ENCODE measurements at regions not wholly inside any gene's neighbourhood (a gene's known extent, or its start where the extent isn't known, plus 50 kb on each side); places are given as distances from the start of the nearest gene placed in this dataset.

DNA sequence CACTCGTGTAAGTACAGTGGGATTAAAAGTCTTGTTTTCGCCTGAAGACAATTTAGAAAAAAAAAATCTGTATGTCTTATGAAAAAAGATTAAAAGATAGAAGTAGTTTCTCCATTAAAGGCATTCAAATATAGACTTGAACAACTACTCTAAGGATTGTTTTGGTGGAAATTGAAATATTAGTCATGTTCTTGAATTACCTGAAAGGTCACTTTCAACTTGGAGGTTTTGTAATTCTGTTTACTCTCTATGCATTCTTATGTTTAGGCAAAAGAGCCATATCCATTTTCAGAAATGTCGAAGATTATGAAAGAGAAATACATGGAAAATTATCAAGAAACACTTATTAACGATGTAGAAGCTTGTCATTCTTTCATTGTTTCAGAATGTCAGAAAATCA, 373.7 kb downstream of the ARL4A start:
- TF ChIP-seq, protein P1, sequence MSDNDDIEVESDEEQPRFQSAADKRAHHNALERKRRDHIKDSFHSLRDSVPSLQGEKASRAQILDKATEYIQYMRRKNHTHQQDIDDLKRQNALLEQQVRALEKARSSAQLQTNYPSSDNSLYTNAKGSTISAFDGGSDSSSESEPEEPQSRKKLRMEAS (IDR thresholded peaks at IDR 0.05): no peak
- TF ChIP-seq YY1 (IDR thresholded peaks at IDR 0.05; ENCODE audit: low read depth) (no peak), EGR1 (IDR thresholded peaks at IDR 0.05) (no peak), RAD21 (IDR thresholded peaks at IDR 0.05; ENCODE audit: low read depth) (no peak), FOXM1 (IDR thresholded peaks at IDR 0.05; ENCODE audit: borderline replicate concordance, low read depth) (no peak), NFIC (IDR thresholded peaks at IDR 0.05) (no peak), EP300 (IDR thresholded peaks at IDR 0.05; ENCODE audit: borderline replicate concordance) (no peak), TAF1 (IDR thresholded peaks at IDR 0.05; ENCODE audit: low read depth) (no peak), ZBTB7A (IDR thresholded peaks at IDR 0.05; ENCODE audit: low read depth) (no peak)
- TF ChIP-seq, protein P2, sequence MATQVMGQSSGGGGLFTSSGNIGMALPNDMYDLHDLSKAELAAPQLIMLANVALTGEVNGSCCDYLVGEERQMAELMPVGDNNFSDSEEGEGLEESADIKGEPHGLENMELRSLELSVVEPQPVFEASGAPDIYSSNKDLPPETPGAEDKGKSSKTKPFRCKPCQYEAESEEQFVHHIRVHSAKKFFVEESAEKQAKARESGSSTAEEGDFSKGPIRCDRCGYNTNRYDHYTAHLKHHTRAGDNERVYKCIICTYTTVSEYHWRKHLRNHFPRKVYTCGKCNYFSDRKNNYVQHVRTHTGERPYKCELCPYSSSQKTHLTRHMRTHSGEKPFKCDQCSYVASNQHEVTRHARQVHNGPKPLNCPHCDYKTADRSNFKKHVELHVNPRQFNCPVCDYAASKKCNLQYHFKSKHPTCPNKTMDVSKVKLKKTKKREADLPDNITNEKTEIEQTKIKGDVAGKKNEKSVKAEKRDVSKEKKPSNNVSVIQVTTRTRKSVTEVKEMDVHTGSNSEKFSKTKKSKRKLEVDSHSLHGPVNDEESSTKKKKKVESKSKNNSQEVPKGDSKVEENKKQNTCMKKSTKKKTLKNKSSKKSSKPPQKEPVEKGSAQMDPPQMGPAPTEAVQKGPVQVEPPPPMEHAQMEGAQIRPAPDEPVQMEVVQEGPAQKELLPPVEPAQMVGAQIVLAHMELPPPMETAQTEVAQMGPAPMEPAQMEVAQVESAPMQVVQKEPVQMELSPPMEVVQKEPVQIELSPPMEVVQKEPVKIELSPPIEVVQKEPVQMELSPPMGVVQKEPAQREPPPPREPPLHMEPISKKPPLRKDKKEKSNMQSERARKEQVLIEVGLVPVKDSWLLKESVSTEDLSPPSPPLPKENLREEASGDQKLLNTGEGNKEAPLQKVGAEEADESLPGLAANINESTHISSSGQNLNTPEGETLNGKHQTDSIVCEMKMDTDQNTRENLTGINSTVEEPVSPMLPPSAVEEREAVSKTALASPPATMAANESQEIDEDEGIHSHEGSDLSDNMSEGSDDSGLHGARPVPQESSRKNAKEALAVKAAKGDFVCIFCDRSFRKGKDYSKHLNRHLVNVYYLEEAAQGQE (IDR thresholded peaks at IDR 0.05; ENCODE audit: low read depth): no peak
- TF ChIP-seq, protein P3, sequence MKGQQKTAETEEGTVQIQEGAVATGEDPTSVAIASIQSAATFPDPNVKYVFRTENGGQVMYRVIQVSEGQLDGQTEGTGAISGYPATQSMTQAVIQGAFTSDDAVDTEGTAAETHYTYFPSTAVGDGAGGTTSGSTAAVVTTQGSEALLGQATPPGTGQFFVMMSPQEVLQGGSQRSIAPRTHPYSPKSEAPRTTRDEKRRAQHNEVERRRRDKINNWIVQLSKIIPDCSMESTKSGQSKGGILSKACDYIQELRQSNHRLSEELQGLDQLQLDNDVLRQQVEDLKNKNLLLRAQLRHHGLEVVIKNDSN (IDR thresholded peaks at IDR 0.05): no peak
